CD4-positive, alpha-beta T cell treated with Interleukin-4 for 4 hours (primary cell): ENCODE measurements at regions not wholly inside any gene's neighbourhood (a gene's known extent, or its start where the extent isn't known, plus 50 kb on each side); places are given as distances from the start of the nearest gene placed in this dataset.

Experiments
- DNase-seq: peaks from one replicate; pipeline ENCODE4 v3.0.0-alpha.2; 2020

GRCh38 chr3:115548611-115549010 lies 74.7 kb upstream of the GAP43 start:
- no peak for DNase-seq

- DNase-seq: no peak
These were observed 74.2 kb upstream of the GAP43 start for GRCh38 chr3:115549071-115549470.

- no peak for DNase-seq
These were observed 73.0 kb upstream of the GAP43 start for GRCh38 chr3:115550285-115550761.

GRCh38 chr3:115551016-115551415 lies 72.3 kb upstream of the GAP43 start:
- DNase-seq: no peak

GRCh38 chr3:115552007-115552406 lies 71.3 kb upstream of the GAP43 start:
- DNase-seq: no peak

- DNase-seq: no peak
These were observed 69.4 kb upstream of the GAP43 start for GRCh38 chr3:115553796-115554486.

- DNase-seq: no peak
These were observed 68.9 kb upstream of the GAP43 start for GRCh38 chr3:115554487-115554807.

- DNase-seq: no peak
These were observed 60.6 kb upstream of the GAP43 start for GRCh38 chr3:115562636-115563267.

- DNase-seq: no peak
These were observed 59.3 kb upstream of the GAP43 start for GRCh38 chr3:115563984-115564383.

- no peak for DNase-seq
These were observed 51.9 kb upstream of the GAP43 start for GRCh38 chr3:115571413-115571812.
